ENCODE measurements at regions not wholly inside any gene's neighbourhood (a gene's known extent, or its start where the extent isn't known, plus 50 kb on each side); places are given as distances from the start of the nearest gene placed in this dataset.
A peak's percentile ranks its signal among the peaks of the same experiment; 100 is the strongest.

GRCh38 chr10:44198780-44199097, 186.2 kb downstream of the CXCL12 start:
- TF ChIP-seq EP300 (IDR thresholded peaks at IDR 0.05) (no peak), POLR2A (IDR thresholded peaks at IDR 0.05) (no peak)
- TF ChIP-seq, protein P1, sequence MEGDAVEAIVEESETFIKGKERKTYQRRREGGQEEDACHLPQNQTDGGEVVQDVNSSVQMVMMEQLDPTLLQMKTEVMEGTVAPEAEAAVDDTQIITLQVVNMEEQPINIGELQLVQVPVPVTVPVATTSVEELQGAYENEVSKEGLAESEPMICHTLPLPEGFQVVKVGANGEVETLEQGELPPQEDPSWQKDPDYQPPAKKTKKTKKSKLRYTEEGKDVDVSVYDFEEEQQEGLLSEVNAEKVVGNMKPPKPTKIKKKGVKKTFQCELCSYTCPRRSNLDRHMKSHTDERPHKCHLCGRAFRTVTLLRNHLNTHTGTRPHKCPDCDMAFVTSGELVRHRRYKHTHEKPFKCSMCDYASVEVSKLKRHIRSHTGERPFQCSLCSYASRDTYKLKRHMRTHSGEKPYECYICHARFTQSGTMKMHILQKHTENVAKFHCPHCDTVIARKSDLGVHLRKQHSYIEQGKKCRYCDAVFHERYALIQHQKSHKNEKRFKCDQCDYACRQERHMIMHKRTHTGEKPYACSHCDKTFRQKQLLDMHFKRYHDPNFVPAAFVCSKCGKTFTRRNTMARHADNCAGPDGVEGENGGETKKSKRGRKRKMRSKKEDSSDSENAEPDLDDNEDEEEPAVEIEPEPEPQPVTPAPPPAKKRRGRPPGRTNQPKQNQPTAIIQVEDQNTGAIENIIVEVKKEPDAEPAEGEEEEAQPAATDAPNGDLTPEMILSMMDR (IDR thresholded peaks at IDR 0.05): no peak
- peaks cover 0 to 45% (median 11%) of the 10 kb centered on the region in 4 donors for H3K4me1 ChIP-seq
- no peaks in the 10 kb centered on the region for H3K27me3 ChIP-seq
- H3K4me3 ChIP-seq: no peak overlapping the region
- H3K27ac ChIP-seq: peak overlapping the region in 2 of 4 donors; percentile 18 to 36
- DNase-seq (ENCODE audit: low spot score in 2 of 2): peak; percentile 34 to 37
- no peaks in the 10 kb centered on the region for H3K36me3 ChIP-seq
- H3K9me3 ChIP-seq: no peaks in the 10 kb centered on the region
- WGBS, 2 donors: 53 to 60% methylated on average over 4 of the region's 4 CpGs

DNA sequence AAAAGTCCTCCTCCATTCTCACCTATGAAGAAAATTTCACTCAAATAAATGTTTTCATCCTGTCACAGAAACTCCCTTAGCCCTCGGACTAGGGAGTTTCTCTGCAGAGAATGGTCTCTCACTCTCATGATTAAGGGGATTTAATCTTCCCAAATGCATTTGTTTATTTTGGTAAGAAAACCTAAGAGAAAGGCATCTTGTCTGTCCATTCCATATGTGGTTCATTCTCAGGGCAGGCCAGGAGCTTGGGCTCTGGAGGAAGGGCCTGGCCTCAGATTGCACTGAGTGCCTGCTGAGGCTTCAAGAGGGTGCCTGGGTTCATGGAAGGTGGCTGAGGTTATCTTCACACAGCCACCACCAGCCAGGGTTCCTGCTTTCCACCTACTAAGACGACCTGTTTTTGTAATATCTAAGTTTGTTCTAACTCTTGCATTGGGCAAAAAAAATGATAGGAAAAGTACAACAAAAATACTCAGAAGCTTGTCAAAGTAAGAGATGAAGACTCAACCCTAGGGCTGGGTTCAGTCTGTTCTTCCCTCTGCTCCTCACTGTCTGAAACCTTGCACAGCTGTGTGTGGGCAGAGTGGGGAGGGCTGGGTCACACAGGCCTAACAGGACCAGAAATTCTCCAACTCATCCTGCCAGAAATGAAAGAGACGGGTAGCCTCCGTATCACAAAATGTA, 186.7 kb downstream of the CXCL12 start:
- no peaks in the 10 kb centered on the region for H3K27me3 ChIP-seq
- H3K9me3 ChIP-seq: no peaks in the 10 kb centered on the region
- WGBS, 2 donors: 67% methylated on average over 4 of the region's 4 CpGs
- TF ChIP-seq, protein P1 (IDR thresholded peaks at IDR 0.05): no peak
- TF ChIP-seq POLR2A (IDR thresholded peaks at IDR 0.05) (no peak), EP300 (IDR thresholded peaks at IDR 0.05) (peak in 1 of 2 donors; percentile 14)
- H3K4me3 ChIP-seq: no peak overlapping the region
- H3K4me1 ChIP-seq: peaks cover 0 to 45% (median 11%) of the 10 kb centered on the region in 4 donors
- H3K27ac ChIP-seq: peak overlapping the region in 2 of 4 donors; percentile 18 to 36
- no peak for DNase-seq (ENCODE audit: low spot score in 2 of 2)
- no peaks in the 10 kb centered on the region for H3K36me3 ChIP-seq

- Histone ChIP-seq H3K27me3 (no peaks in the 10 kb centered on the region), H3K27ac (no peak overlapping the region), H3K9me3 (no peaks in the 10 kb centered on the region), H3K4me3 (no peak overlapping the region), H3K4me1 (peaks cover 0 to 45% (median 11%) of the 10 kb centered on the region in 4 donors), H3K36me3 (no peaks in the 10 kb centered on the region)
- 94 to 96% methylated on average over 3 of the region's 3 CpGs for WGBS, 2 donors
- DNase-seq (ENCODE audit: low spot score in 2 of 2): no peak
- no peak for TF ChIP-seq POLR2A (IDR thresholded peaks at IDR 0.05)
- TF ChIP-seq, protein P1 (IDR thresholded peaks at IDR 0.05): no peak
- TF ChIP-seq EP300 (IDR thresholded peaks at IDR 0.05): no peak
Measured at GRCh38 chr10:44197646-44198045, 187.3 kb downstream of the CXCL12 start.

- no peaks in the 10 kb centered on the region for H3K27me3 ChIP-seq
- no peak for TF ChIP-seq POLR2A (IDR thresholded peaks at IDR 0.05)
- TF ChIP-seq, protein P1 (IDR thresholded peaks at IDR 0.05): no peak
- no peak for TF ChIP-seq EP300 (IDR thresholded peaks at IDR 0.05)
- H3K4me1 ChIP-seq: peaks cover 0 to 45% (median 11%) of the 10 kb centered on the region in 4 donors
- H3K36me3 ChIP-seq: no peaks in the 10 kb centered on the region
- H3K9me3 ChIP-seq: no peaks in the 10 kb centered on the region
- DNase-seq (ENCODE audit: low spot score in 2 of 2): no peak
- H3K4me3 ChIP-seq: no peak overlapping the region
- H3K27ac ChIP-seq: no peak overlapping the region
- WGBS, 2 donors: 88 to 94% methylated on average over 5 of the region's 5 CpGs
Measured at GRCh38 chr10:44196336-44196735, 188.6 kb downstream of the CXCL12 start.

GRCh38 chr10:44196008-44196320, 188.9 kb downstream of the CXCL12 start:
- no peak for DNase-seq (ENCODE audit: low spot score in 2 of 2)
- no peaks in the 10 kb centered on the region for H3K36me3 ChIP-seq
- peaks cover 0 to 45% (median 11%) of the 10 kb centered on the region in 4 donors for H3K4me1 ChIP-seq
- no peak for TF ChIP-seq EP300 (IDR thresholded peaks at IDR 0.05)
- H3K9me3 ChIP-seq: no peaks in the 10 kb centered on the region
- WGBS, 2 donors: 76 to 88% methylated on average over 2 of the region's 2 CpGs
- H3K27ac ChIP-seq: no peak overlapping the region
- no peaks in the 10 kb centered on the region for H3K27me3 ChIP-seq
- H3K4me3 ChIP-seq: no peak overlapping the region

All from tibial nerve (tissue), 4 donors.